WERI-Rb-1 (cell line): ENCODE measurements at regions not wholly inside any gene's neighbourhood (a gene's known extent, or its start where the extent isn't known, plus 50 kb on each side); places are given as distances from the start of the nearest gene placed in this dataset.

Experiments
- DNase-seq: peaks from one replicate; pipeline ENCODE4 v3.0.0-alpha.2; 2020
- H3K27ac ChIP-seq: fragments of 250-450 bp; sonication (Bioruptor Pico); 2 replicates; pipeline ENCODE4 v1.5.1; 2020; ENCODE audit warnings: mild to moderate bottlenecking, moderate library complexity
- H3K27me3 ChIP-seq: fragments of 250-450 bp; sonication (Bioruptor Pico); 2 replicates; pipeline ENCODE4 v1.5.1; 2021; ENCODE audit warnings: mild to moderate bottlenecking, low read depth, moderate library complexity; ENCODE audit not compliant: insufficient read depth, severe bottlenecking
- H3K36me3 ChIP-seq: fragments of 250-450 bp; sonication (Bioruptor Pico); 2 replicates; pipeline ENCODE4 v1.5.1; 2020; ENCODE audit warnings: mild to moderate bottlenecking, moderate library complexity
- H3K4me3 ChIP-seq: 2 replicates; pipeline ENCODE4 v1.5.1; 2011; ENCODE audit warnings: low read depth, mild to moderate bottlenecking, control low read depth, low read length
- H3K9me3 ChIP-seq: fragments of 250-450 bp; sonication (Bioruptor Pico); 2 replicates; pipeline ENCODE4 v1.5.1; 2021; ENCODE audit warnings: mild to moderate bottlenecking, moderate library complexity; ENCODE audit not compliant: severe bottlenecking
- CTCF ChIP-seq: IDR thresholded peaks from 2 replicates; pipeline ENCODE4 v1.5.1; 2011; ENCODE audit warnings: low read depth, mild to moderate bottlenecking, control low read depth, inconsistent platforms, low read length

GRCh38 chr4:81826335-81826734 is 354.6 kb upstream of the RASGEF1B start:
- DNase-seq = no peak
- no peaks in the 10 kb centered on the region for H3K36me3 ChIP-seq
- H3K27ac ChIP-seq = no peak overlapping the region
- H3K9me3 ChIP-seq = no peaks in the 10 kb centered on the region
- H3K4me3 ChIP-seq = no peak overlapping the region
- H3K27me3 ChIP-seq = no peaks in the 10 kb centered on the region
- no peak for TF ChIP-seq CTCF

- Histone ChIP-seq H3K9me3 (no peaks in the 10 kb centered on the region), H3K36me3 (no peaks in the 10 kb centered on the region), H3K4me3 (no peak overlapping the region), H3K27me3 (no peaks in the 10 kb centered on the region), H3K27ac (no peak overlapping the region)
- no peak for DNase-seq
- TF ChIP-seq CTCF = no peak
Measured at GRCh38 chr4:81818385-81818920, 346.7 kb upstream of the RASGEF1B start.

GRCh38 chr4:81816031-81816761 is 344.5 kb upstream of the RASGEF1B start:
- no peak for TF ChIP-seq CTCF
- no peak for DNase-seq
- no peak overlapping the region for H3K27ac ChIP-seq
- no peaks in the 10 kb centered on the region for H3K9me3 ChIP-seq
- H3K27me3 ChIP-seq = no peaks in the 10 kb centered on the region
- no peaks in the 10 kb centered on the region for H3K36me3 ChIP-seq
- no peak overlapping the region for H3K4me3 ChIP-seq

DNA sequence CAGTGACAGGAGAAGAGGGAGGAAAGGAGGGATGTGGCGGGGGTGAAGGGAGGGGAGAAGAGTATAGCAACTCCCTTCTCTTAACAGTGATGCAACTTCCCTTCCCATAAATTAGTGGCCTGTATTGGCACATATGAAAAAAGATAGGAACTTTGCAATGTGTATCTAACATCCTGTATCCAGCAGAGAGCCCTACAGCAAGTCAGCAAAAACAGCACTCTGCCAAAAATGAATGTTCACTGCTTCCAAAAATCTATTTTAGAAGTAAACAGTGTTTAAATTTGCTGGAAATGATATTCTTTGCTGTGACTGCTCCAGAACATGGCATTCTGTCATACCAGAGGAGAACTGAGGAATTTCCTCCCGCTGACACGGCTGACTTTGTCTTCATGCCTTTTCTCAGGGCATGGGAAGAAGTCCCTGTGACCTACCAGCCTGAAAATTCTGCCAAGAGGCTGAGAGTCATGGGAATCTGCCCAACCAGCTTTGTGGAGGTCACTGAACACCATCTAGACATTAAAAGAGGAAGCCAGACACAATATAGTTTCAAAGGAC is 343.4 kb upstream of the RASGEF1B start:
- no peak overlapping the region for H3K4me3 ChIP-seq
- no peaks in the 10 kb centered on the region for H3K36me3 ChIP-seq
- no peaks in the 10 kb centered on the region for H3K9me3 ChIP-seq
- no peak overlapping the region for H3K27ac ChIP-seq
- no peak for TF ChIP-seq CTCF
- no peaks in the 10 kb centered on the region for H3K27me3 ChIP-seq
- no peak for DNase-seq

GRCh38 chr4:81811562-81812293 is 340.0 kb upstream of the RASGEF1B start:
- DNase-seq = no peak
- Histone ChIP-seq H3K9me3 (no peaks in the 10 kb centered on the region), H3K27me3 (no peaks in the 10 kb centered on the region), H3K27ac (no peak overlapping the region), H3K4me3 (no peak overlapping the region), H3K36me3 (no peaks in the 10 kb centered on the region)
- no peak for TF ChIP-seq CTCF
